ENCODE measurements at regions not wholly inside any gene's neighbourhood (a gene's known extent, or its start where the extent isn't known, plus 50 kb on each side); places are given as distances from the start of the nearest gene placed in this dataset.

DNA sequence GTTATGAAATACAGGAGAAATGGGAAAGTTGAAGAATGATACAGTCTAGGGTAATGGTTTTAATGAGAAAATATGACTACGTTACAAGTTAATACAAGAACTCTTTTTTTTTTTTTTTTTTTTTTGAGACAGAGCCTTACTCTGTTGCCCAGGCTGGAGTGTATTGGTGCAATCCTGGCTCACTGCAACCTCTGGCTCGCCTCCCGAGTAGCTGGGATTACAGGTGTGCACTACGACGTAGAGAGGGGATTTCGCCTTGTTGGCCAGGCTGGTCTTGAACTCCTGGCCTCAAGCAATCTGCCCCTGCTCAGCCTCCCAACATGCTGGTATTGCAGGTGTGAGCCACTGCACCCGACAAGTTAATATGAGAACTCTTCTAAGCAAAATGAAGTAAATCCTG, 77.1 kb upstream of the SELENOP start:
- TF ChIP-seq, protein P1, sequence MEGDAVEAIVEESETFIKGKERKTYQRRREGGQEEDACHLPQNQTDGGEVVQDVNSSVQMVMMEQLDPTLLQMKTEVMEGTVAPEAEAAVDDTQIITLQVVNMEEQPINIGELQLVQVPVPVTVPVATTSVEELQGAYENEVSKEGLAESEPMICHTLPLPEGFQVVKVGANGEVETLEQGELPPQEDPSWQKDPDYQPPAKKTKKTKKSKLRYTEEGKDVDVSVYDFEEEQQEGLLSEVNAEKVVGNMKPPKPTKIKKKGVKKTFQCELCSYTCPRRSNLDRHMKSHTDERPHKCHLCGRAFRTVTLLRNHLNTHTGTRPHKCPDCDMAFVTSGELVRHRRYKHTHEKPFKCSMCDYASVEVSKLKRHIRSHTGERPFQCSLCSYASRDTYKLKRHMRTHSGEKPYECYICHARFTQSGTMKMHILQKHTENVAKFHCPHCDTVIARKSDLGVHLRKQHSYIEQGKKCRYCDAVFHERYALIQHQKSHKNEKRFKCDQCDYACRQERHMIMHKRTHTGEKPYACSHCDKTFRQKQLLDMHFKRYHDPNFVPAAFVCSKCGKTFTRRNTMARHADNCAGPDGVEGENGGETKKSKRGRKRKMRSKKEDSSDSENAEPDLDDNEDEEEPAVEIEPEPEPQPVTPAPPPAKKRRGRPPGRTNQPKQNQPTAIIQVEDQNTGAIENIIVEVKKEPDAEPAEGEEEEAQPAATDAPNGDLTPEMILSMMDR (IDR thresholded peaks at IDR 0.05), result no peak
- TF ChIP-seq POLR2A (IDR thresholded peaks at IDR 0.05), result no peak
